Trophoblast cell (in vitro differentiated cells and primary cell): ENCODE measurements at regions not wholly inside any gene's neighbourhood (a gene's known extent, or its start where the extent isn't known, plus 50 kb on each side); places are given as distances from the start of the nearest gene placed in this dataset.

Experiments used
- DNase-seq, 2 donors: peaks; one replicate each; pipeline ENCODE4 v3.0.0-alpha.2; 2016
- H2AFZ ChIP-seq: 2 replicates; pipeline ENCODE4 v1.6.1; 2013; ENCODE audit warnings: low read length, moderate library complexity, mild to moderate bottlenecking; ENCODE audit not compliant: insufficient read depth, poor library complexity
- H2AK5ac ChIP-seq: 2 replicates; pipeline ENCODE4 v1.6.1; 2013; ENCODE audit warnings: mild to moderate bottlenecking, low read length
- H2BK120ac ChIP-seq: 2 replicates; pipeline ENCODE4 v1.6.1; 2013; ENCODE audit warnings: low read length, mild to moderate bottlenecking, moderate library complexity; ENCODE audit not compliant: insufficient read depth, poor library complexity
- H2BK12ac ChIP-seq: 2 replicates; pipeline ENCODE4 v1.6.1; 2013; ENCODE audit warnings: mild to moderate bottlenecking, low read length, moderate library complexity
- H2BK5ac ChIP-seq: 2 replicates; pipeline ENCODE4 v1.6.1; 2013; ENCODE audit warnings: low read length, low read depth, moderate library complexity, mild to moderate bottlenecking; ENCODE audit not compliant: poor library complexity
- H3K14ac ChIP-seq: 2 replicates; pipeline ENCODE4 v1.6.1; 2013; ENCODE audit warnings: mild to moderate bottlenecking, low read length
- H3K18ac ChIP-seq: 2 replicates; pipeline ENCODE4 v1.6.1; 2013; ENCODE audit warnings: mild to moderate bottlenecking, low read length
- H3K23ac ChIP-seq: 2 replicates; pipeline ENCODE4 v1.6.1; 2013; ENCODE audit warnings: low read length
- H3K27ac ChIP-seq: 2 replicates; pipeline ENCODE4 v1.5.1; 2013; ENCODE audit warnings: low read depth, mild to moderate bottlenecking, inconsistent platforms, low read length, moderate library complexity
- H3K27me3 ChIP-seq: 2 replicates; pipeline ENCODE4 v1.6.1; 2013; ENCODE audit warnings: inconsistent platforms, mild to moderate bottlenecking, low read length, moderate library complexity; ENCODE audit not compliant: insufficient read depth
- H3K36me3 ChIP-seq, 2 experiments: 1 replicate in 1 of 2; 2 replicates in 1 of 2; pipeline ENCODE4 v1.6.1; 2013; ENCODE audit warnings: low read length in 2 of 2, mild to moderate bottlenecking in 2 of 2, moderate library complexity in 1 of 2; ENCODE audit not compliant: insufficient read depth in 2 of 2, control insufficient read depth in 1 of 2
- H3K4ac ChIP-seq: 2 replicates; pipeline ENCODE4 v1.6.1; 2013; ENCODE audit warnings: low read depth, mild to moderate bottlenecking, low read length, moderate library complexity
- H3K4me1 ChIP-seq, 2 experiments: 1 replicate in 1 of 2; 2 replicates in 1 of 2; pipeline ENCODE4 v1.6.1; 2013; ENCODE audit warnings: low read length in 2 of 2, mild to moderate bottlenecking in 2 of 2, moderate library complexity in 1 of 2; ENCODE audit not compliant: insufficient read depth in 2 of 2, control insufficient read depth in 1 of 2
- H3K4me2 ChIP-seq: 2 replicates; pipeline ENCODE4 v1.6.1; 2013; ENCODE audit warnings: inconsistent platforms, mild to moderate bottlenecking, low read length, moderate library complexity
- H3K4me3 ChIP-seq: 2 replicates; pipeline ENCODE4 v1.5.1; 2013; ENCODE audit warnings: mild to moderate bottlenecking, low read depth, low read length, inconsistent platforms
- H3K79me1 ChIP-seq: one replicate; pipeline ENCODE4 v1.6.1; 2013; ENCODE audit warnings: low read length
- H3K79me2 ChIP-seq: 2 replicates; pipeline ENCODE4 v1.6.1; 2013; ENCODE audit warnings: low read length, mild to moderate bottlenecking; ENCODE audit not compliant: control insufficient read depth, insufficient read depth, poor library complexity
- H3K9ac ChIP-seq: 2 replicates; pipeline ENCODE4 v1.6.1; 2013; ENCODE audit warnings: mild to moderate bottlenecking, low read length
- H3K9me3 ChIP-seq: 2 replicates; pipeline ENCODE4 v1.6.1; 2013; ENCODE audit warnings: low read depth, mild to moderate bottlenecking, control low read depth, inconsistent platforms, low read length; ENCODE audit not compliant: insufficient read depth
- H4K12ac ChIP-seq: 2 replicates; pipeline ENCODE4 v1.6.1; 2013; ENCODE audit warnings: low read depth, mild to moderate bottlenecking, low read length, moderate library complexity
- H4K8ac ChIP-seq: 2 replicates; pipeline ENCODE4 v1.6.1; 2013; ENCODE audit warnings: low read depth, mild to moderate bottlenecking, low read length, moderate library complexity
- H4K91ac ChIP-seq: one replicate; pipeline ENCODE4 v1.6.1; 2013; ENCODE audit warnings: low read depth, mild to moderate bottlenecking, low read length, moderate library complexity
- WGBS: extraction: QIAGEN DNeasy Blood & Tissue Kit; methylation state at CpG from one replicate; pipeline ENCODE4 v1.1.7; 2013; ENCODE audit warnings: missing lambda C conversion rate; ENCODE audit not compliant: insufficient read length, insufficient coverage; ENCODE audit errors: extremely low coverage; 5-methylcytosine and 5-hydroxymethylcytosine counted together

GRCh38 chr1:29626066-29626465 lies 389.7 kb downstream of the PTPRU start:
- H3K79me1 ChIP-seq = no peaks in the 10 kb centered on the region
- no peak overlapping the region for H3K4me3 ChIP-seq
- H2BK12ac ChIP-seq = no peak overlapping the region
- H4K8ac ChIP-seq = no peak overlapping the region
- H2BK120ac ChIP-seq = no peak overlapping the region
- H3K18ac ChIP-seq = no peak overlapping the region
- H3K4ac ChIP-seq = no peak overlapping the region
- no peak overlapping the region for H3K9ac ChIP-seq
- no peak overlapping the region for H2AK5ac ChIP-seq
- H4K12ac ChIP-seq = no peak overlapping the region
- no CpG with 5 or more reads among the region's 8 CpGs for WGBS
- no peaks in the 10 kb centered on the region for H3K79me2 ChIP-seq
- H3K23ac ChIP-seq = no peak overlapping the region
- no peaks in the 10 kb centered on the region for H3K36me3 ChIP-seq
- no peak overlapping the region for H3K4me2 ChIP-seq
- H3K27ac ChIP-seq = no peak overlapping the region
- no peak overlapping the region for H2AFZ ChIP-seq
- H4K91ac ChIP-seq = no peak overlapping the region
- no peaks in the 10 kb centered on the region for H3K27me3 ChIP-seq
- H3K9me3 ChIP-seq = peaks cover 3% of the 10 kb centered on the region
- H3K4me1 ChIP-seq = no peaks in the 10 kb centered on the region
- H3K14ac ChIP-seq = no peak overlapping the region
- H2BK5ac ChIP-seq = no peak overlapping the region
- DNase-seq = no peak

GRCh38 chr1:29625084-29625420 lies 388.7 kb downstream of the PTPRU start:
- no peaks in the 10 kb centered on the region for H3K27me3 ChIP-seq
- H2BK5ac ChIP-seq = no peak overlapping the region
- H2BK120ac ChIP-seq = no peak overlapping the region
- DNase-seq = no peak
- H3K27ac ChIP-seq = no peak overlapping the region
- H2BK12ac ChIP-seq = no peak overlapping the region
- H2AFZ ChIP-seq = no peak overlapping the region
- no peak overlapping the region for H4K12ac ChIP-seq
- H3K9me3 ChIP-seq = peaks cover 3% of the 10 kb centered on the region
- no peaks in the 10 kb centered on the region for H3K79me1 ChIP-seq
- H4K91ac ChIP-seq = no peak overlapping the region
- no peak overlapping the region for H3K23ac ChIP-seq
- H3K4me3 ChIP-seq = no peak overlapping the region
- H3K4ac ChIP-seq = no peak overlapping the region
- no peak overlapping the region for H3K9ac ChIP-seq
- H3K4me1 ChIP-seq = no peaks in the 10 kb centered on the region
- no peak overlapping the region for H4K8ac ChIP-seq
- no peaks in the 10 kb centered on the region for H3K79me2 ChIP-seq
- H3K36me3 ChIP-seq = no peaks in the 10 kb centered on the region
- H3K14ac ChIP-seq = no peak overlapping the region
- H3K4me2 ChIP-seq = no peak overlapping the region
- H3K18ac ChIP-seq = no peak overlapping the region
- WGBS = no CpG with 5 or more reads among the region's 1 CpG
- H2AK5ac ChIP-seq = no peak overlapping the region

- Histone ChIP-seq H3K9ac (no peak overlapping the region), H4K8ac (no peak overlapping the region), H3K18ac (no peak overlapping the region), H2BK12ac (no peak overlapping the region), H2AK5ac (no peak overlapping the region), H3K23ac (no peak overlapping the region), H2AFZ (no peak overlapping the region), H3K14ac (no peak overlapping the region), H4K91ac (no peak overlapping the region), H3K4me2 (no peak overlapping the region), H3K79me1 (no peaks in the 10 kb centered on the region), H3K36me3 (no peaks in the 10 kb centered on the region), H3K27me3 (no peaks in the 10 kb centered on the region), H3K79me2 (no peaks in the 10 kb centered on the region), H3K4me3 (no peak overlapping the region), H3K27ac (no peak overlapping the region), H3K4me1 (no peaks in the 10 kb centered on the region), H3K9me3 (peaks cover 3% of the 10 kb centered on the region), H2BK120ac (no peak overlapping the region), H3K4ac (no peak overlapping the region), H4K12ac (no peak overlapping the region), H2BK5ac (no peak overlapping the region)
- no peak for DNase-seq
- no CpG with 5 or more reads among the region's 9 CpGs for WGBS
These were observed 388.2 kb downstream of the PTPRU start for GRCh38 chr1:29624320-29625083.

GRCh38 chr1:29623501-29623900 lies 387.2 kb downstream of the PTPRU start:
- H3K4me2 ChIP-seq = no peak overlapping the region
- H4K91ac ChIP-seq = no peak overlapping the region
- no peak overlapping the region for H4K8ac ChIP-seq
- DNase-seq = no peak
- H2BK120ac ChIP-seq = no peak overlapping the region
- H3K4me1 ChIP-seq = no peaks in the 10 kb centered on the region
- no peak overlapping the region for H3K14ac ChIP-seq
- H4K12ac ChIP-seq = no peak overlapping the region
- H3K36me3 ChIP-seq = no peaks in the 10 kb centered on the region
- H2BK5ac ChIP-seq = no peak overlapping the region
- H2AFZ ChIP-seq = no peak overlapping the region
- no peaks in the 10 kb centered on the region for H3K79me2 ChIP-seq
- no peak overlapping the region for H3K4ac ChIP-seq
- H3K9ac ChIP-seq = no peak overlapping the region
- H3K18ac ChIP-seq = no peak overlapping the region
- H3K27ac ChIP-seq = no peak overlapping the region
- no peaks in the 10 kb centered on the region for H3K27me3 ChIP-seq
- no peak overlapping the region for H3K23ac ChIP-seq
- no peak overlapping the region for H2AK5ac ChIP-seq
- H2BK12ac ChIP-seq = no peak overlapping the region
- H3K4me3 ChIP-seq = no peak overlapping the region
- no peaks in the 10 kb centered on the region for H3K79me1 ChIP-seq
- H3K9me3 ChIP-seq = peaks cover 3% of the 10 kb centered on the region
- no CpG with 5 or more reads among the region's 7 CpGs for WGBS
